Tibial artery (tissue), 4 donors: ENCODE measurements at regions not wholly inside any gene's neighbourhood (a gene's known extent, or its start where the extent isn't known, plus 50 kb on each side); places are given as distances from the start of the nearest gene placed in this dataset.

Experiments used
- DNase-seq, 2 donors: peaks; one replicate each; pipeline ENCODE4 v3.0.0-alpha.2; 2019
- H3K27ac ChIP-seq, 2 donors: fragments of 200-600 bp; sonication (generic) in 1 of 2; 1 replicate in 1 of 2; 2 replicates in 1 of 2; pipeline ENCODE4 v1.5.1; 2018 to 2019; ENCODE audit warnings: mild to moderate bottlenecking in 1 of 2
- H3K27me3 ChIP-seq, 2 donors: fragments of 200-600 bp; sonication (generic) in 1 of 2; one replicate each; pipeline versions ENCODE4 v1.5.1 to v1.6.0; 2016 to 2019
- H3K36me3 ChIP-seq, 3 donors: fragments of 200-600 bp; sonication (generic) in 2 of 3; one replicate each; pipeline ENCODE4 v1.5.1; 2016 to 2019; ENCODE audit warnings: mild to moderate bottlenecking in 2 of 3
- H3K4me1 ChIP-seq, 4 donors: fragments of 200-600 bp; sonication (generic) in 2 of 4; 1 replicate in 3 of 4; 2 replicates in 1 of 4; pipeline ENCODE4 v1.5.1; 2016 to 2019
- H3K4me3 ChIP-seq, 2 donors: fragments of 200-600 bp; sonication (generic) in 1 of 2; 1 replicate in 1 of 2; 2 replicates in 1 of 2; pipeline ENCODE4 v1.5.1; 2018 to 2019; ENCODE audit warnings: mild to moderate bottlenecking in 2 of 2
- H3K9me3 ChIP-seq, 3 donors: fragments of 200-600 bp; sonication (generic) in 1 of 3; one replicate each; pipeline ENCODE4 v1.5.1; 2016 to 2019
- intact Hi-C: fragments of 100-400 bp; cut with DNase I; formaldehyde crosslinking; loops from one replicate; pipeline ENCODE4 v1.15.0; 2023; ENCODE audit warnings: low total_unique reads
- TF ChIP-seq, protein P1 (sequence below), 2 experiments: fragments of 200-600 bp in 1 of 2; fragments of 450-650 bp in 1 of 2; IDR thresholded peaks; one replicate each; pipeline ENCODE4 v1.5.1; 2017 to 2019; ENCODE audit warnings: antibody characterized with exemption in 2 of 2, mild to moderate bottlenecking in 1 of 2, moderate library complexity in 1 of 2

DNA sequence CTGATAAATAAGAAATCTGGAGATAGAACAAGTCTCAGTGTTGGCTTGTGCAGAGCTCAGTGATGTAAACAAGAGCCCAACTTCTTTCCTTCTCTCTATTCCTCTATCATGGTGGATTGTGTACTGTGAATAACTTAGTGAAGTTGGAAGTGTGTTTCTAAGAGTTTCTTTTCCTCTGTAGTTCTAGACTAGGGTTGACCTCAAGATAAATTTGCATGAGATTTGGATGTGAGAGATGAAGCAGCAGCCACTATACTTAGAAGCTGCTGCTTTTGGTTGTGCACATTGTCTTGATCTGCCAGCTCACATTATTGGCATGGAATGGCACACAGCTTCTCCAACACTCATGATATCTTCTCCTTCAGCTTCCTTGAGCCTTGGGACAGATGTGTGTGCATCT is 198.9 kb upstream of the ZP4 start:
- Histone ChIP-seq H3K36me3 (no peaks in the 10 kb centered on the region), H3K27ac (no peak overlapping the region), H3K4me1 (no peaks in the 10 kb centered on the region), H3K27me3 (no peaks in the 10 kb centered on the region), H3K4me3 (no peak overlapping the region), H3K9me3 (no peaks in the 10 kb centered on the region)
- intact Hi-C loops, result no loop called here
- no peak for DNase-seq
- TF ChIP-seq, protein P1, sequence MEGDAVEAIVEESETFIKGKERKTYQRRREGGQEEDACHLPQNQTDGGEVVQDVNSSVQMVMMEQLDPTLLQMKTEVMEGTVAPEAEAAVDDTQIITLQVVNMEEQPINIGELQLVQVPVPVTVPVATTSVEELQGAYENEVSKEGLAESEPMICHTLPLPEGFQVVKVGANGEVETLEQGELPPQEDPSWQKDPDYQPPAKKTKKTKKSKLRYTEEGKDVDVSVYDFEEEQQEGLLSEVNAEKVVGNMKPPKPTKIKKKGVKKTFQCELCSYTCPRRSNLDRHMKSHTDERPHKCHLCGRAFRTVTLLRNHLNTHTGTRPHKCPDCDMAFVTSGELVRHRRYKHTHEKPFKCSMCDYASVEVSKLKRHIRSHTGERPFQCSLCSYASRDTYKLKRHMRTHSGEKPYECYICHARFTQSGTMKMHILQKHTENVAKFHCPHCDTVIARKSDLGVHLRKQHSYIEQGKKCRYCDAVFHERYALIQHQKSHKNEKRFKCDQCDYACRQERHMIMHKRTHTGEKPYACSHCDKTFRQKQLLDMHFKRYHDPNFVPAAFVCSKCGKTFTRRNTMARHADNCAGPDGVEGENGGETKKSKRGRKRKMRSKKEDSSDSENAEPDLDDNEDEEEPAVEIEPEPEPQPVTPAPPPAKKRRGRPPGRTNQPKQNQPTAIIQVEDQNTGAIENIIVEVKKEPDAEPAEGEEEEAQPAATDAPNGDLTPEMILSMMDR (IDR thresholded peaks at IDR 0.05), result no peak

DNA sequence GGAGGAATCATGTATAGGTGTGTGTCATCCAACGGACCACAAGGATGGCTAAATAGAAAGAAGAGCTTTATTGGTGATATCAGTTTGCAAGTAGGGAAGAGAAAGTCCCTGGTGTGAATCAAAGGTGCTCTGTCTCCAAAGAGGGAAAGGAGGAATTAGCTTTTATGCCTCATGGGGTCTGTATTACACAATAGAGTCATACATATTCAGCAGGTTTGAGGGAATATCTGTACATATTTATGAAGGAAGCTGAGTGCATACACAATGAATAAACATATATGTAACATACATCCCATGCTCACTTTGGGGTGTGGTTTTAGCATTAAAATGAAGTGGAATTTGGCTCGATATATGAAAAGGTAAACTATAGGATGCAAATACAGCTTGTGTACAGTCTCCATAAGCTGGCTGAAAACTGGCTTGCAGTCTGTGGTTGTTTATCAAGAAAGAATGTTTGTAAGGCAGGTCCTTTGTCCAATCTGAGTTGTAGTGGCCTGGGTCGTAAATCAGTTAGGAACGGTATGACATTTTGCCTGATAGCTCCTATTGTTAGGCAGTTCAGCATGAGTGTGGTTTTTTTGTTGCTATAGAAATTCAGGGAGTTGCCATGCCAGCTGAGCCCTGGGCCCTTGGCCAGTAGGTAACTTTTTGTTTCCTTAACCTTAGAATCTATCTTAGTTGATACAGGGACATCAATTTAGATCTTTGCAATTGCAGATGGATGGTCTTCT is 198.0 kb upstream of the ZP4 start:
- no peak for DNase-seq
- Histone ChIP-seq H3K4me3 (no peak overlapping the region), H3K36me3 (no peaks in the 10 kb centered on the region), H3K9me3 (no peaks in the 10 kb centered on the region), H3K27ac (no peak overlapping the region), H3K27me3 (no peaks in the 10 kb centered on the region), H3K4me1 (no peaks in the 10 kb centered on the region)
- TF ChIP-seq, protein P1 (IDR thresholded peaks at IDR 0.05), result no peak
- intact Hi-C loops, result no loop called here

DNA sequence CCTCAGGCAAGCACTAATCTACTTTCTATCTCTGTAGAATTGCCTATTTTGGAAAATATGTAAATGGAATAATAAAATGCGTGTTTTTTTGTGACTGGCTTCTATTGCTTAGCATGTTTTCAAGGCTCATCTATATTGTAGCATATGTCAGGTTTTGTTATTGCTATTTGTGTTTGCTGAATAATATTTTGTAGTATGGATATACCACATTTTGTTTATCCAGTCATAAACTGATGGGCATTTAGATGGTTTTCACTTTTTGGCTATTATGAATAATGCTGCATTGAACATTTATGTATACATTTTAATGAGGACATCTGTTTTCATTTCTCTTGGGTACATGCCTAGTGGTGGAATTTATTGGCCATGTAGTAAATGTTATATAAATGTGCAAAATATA is 183.3 kb upstream of the ZP4 start:
- no peaks in the 10 kb centered on the region for H3K36me3 ChIP-seq
- no peaks in the 10 kb centered on the region for H3K9me3 ChIP-seq
- TF ChIP-seq, protein P1 (IDR thresholded peaks at IDR 0.05), result no peak
- no peak overlapping the region for H3K4me3 ChIP-seq
- intact Hi-C loops, result no loop called here
- no peak overlapping the region for H3K27ac ChIP-seq
- H3K27me3 ChIP-seq, result no peaks in the 10 kb centered on the region
- H3K4me1 ChIP-seq, result no peaks in the 10 kb centered on the region
- DNase-seq, result no peak

DNA sequence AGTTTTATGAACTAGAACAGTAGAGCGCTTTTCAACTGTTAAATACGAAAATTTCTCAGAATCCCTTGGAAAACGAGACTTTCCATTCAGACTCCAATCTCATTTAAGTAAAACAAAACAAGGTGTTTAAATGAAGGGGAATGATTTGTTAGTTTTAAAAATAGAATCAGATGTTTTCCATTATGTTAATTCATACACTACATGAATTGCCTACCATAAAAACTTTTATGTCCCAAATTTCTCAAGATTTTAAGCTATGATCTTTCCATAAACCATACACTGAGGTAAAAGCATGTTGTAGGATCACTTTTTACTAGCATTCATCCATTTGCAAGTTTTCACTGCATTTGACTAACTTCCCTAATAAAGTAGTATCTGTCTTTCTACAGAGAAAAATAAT is 180.3 kb upstream of the ZP4 start:
- TF ChIP-seq, protein P1 (IDR thresholded peaks at IDR 0.05), result no peak
- Histone ChIP-seq H3K27ac (no peak overlapping the region), H3K4me3 (no peak overlapping the region), H3K4me1 (no peaks in the 10 kb centered on the region), H3K36me3 (no peaks in the 10 kb centered on the region), H3K9me3 (no peaks in the 10 kb centered on the region), H3K27me3 (no peaks in the 10 kb centered on the region)
- no peak for DNase-seq
- intact Hi-C loops, result no loop called here

DNA sequence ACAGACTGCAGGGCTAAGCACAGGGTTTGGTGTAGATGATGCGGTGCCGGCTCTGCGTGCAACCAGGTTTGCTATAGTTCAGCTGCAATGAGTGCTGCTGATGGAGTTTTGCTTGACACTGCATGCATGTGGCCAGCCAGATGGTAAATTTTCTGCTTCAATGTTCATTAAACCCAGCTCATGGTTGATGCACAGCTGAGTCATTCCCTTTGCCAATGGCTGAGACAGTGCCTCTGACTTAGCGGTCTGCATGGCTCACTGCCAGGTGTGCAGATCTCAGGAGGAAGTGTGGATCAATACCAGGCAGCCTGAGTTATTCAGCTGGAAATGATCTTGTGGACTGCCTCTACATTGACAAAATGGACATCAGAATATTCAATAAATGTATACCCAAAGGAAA is 172.7 kb upstream of the ZP4 start:
- H3K4me3 ChIP-seq, result no peak overlapping the region
- H3K4me1 ChIP-seq, result no peaks in the 10 kb centered on the region
- H3K27me3 ChIP-seq, result no peaks in the 10 kb centered on the region
- no peaks in the 10 kb centered on the region for H3K36me3 ChIP-seq
- H3K27ac ChIP-seq, result no peak overlapping the region
- DNase-seq, result no peak
- intact Hi-C loops, result no loop called here
- TF ChIP-seq, protein P1 (IDR thresholded peaks at IDR 0.05), result no peak
- H3K9me3 ChIP-seq, result no peaks in the 10 kb centered on the region
